Subcutaneous abdominal adipose tissue (tissue), 5 donors: ENCODE measurements at regions not wholly inside any gene's neighbourhood (a gene's known extent, or its start where the extent isn't known, plus 50 kb on each side); places are given as distances from the start of the nearest gene placed in this dataset.

Experiments
- H3K27ac ChIP-seq: one replicate; pipeline ENCODE4 v1.7.0; 2013; ENCODE audit warnings: low read depth, mild to moderate bottlenecking, inconsistent platforms, low read length, moderate library complexity
- H3K27me3 ChIP-seq, 5 donors: one replicate each; pipeline ENCODE4 v1.7.0; 2013; ENCODE audit warnings: low read length in 5 of 5, inconsistent platforms in 1 of 5; ENCODE audit not compliant: control insufficient read depth in 5 of 5, insufficient read depth in 4 of 5
- H3K36me3 ChIP-seq, 5 donors: one replicate each; pipeline ENCODE4 v1.7.0; 2013; ENCODE audit warnings: low read length in 5 of 5; ENCODE audit not compliant: control insufficient read depth in 5 of 5, insufficient read depth in 5 of 5
- H3K4me1 ChIP-seq, 5 donors: one replicate each; pipeline ENCODE4 v1.7.0; 2013; ENCODE audit warnings: low read length in 5 of 5, mild to moderate bottlenecking in 3 of 5, moderate library complexity in 1 of 5; ENCODE audit not compliant: control insufficient read depth in 5 of 5, insufficient read depth in 5 of 5
- H3K4me3 ChIP-seq, 5 donors: one replicate each; pipeline ENCODE4 v1.7.0; 2013; ENCODE audit warnings: low read length in 5 of 5, low read depth in 1 of 5
- H3K9ac ChIP-seq, 5 donors: one replicate each; pipeline ENCODE4 v1.7.0; 2013; ENCODE audit warnings: low read length in 5 of 5, mild to moderate bottlenecking in 4 of 5, moderate library complexity in 3 of 5
- H3K9me3 ChIP-seq, 5 donors: one replicate each; pipeline ENCODE4 v1.7.0; 2013; ENCODE audit warnings: low read length in 5 of 5; ENCODE audit not compliant: control insufficient read depth in 5 of 5
- donor health status: healthy.
- donor health status: healthy.
- donor health status: healthy.
- donor health status: healthy.
- donor health status: healthy.

- H3K9ac ChIP-seq = no peak overlapping the region
- H3K4me3 ChIP-seq = no peak overlapping the region
- H3K36me3 ChIP-seq = no peaks in the 10 kb centered on the region
- H3K27ac ChIP-seq = no peak overlapping the region
- peaks cover 0 to 3% (median 0%) of the 10 kb centered on the region in 5 donors for H3K9me3 ChIP-seq
- no peaks in the 10 kb centered on the region for H3K27me3 ChIP-seq
- H3K4me1 ChIP-seq = peaks cover 0 to 5% (median 0%) of the 10 kb centered on the region in 5 donors
Observed at GRCh38 chr4:124954046-124954445, 241.5 kb upstream of the ANKRD50 start.

- Histone ChIP-seq H3K9ac (no peak overlapping the region), H3K9me3 (peaks cover 0 to 3% (median 0%) of the 10 kb centered on the region in 5 donors), H3K4me3 (no peak overlapping the region), H3K36me3 (no peaks in the 10 kb centered on the region), H3K27ac (no peak overlapping the region), H3K27me3 (no peaks in the 10 kb centered on the region), H3K4me1 (peaks cover 0 to 9% (median 0%) of the 10 kb centered on the region in 5 donors)
Observed at GRCh38 chr4:124953486-124953885, 241.0 kb upstream of the ANKRD50 start.

- Histone ChIP-seq H3K9ac (no peak overlapping the region), H3K4me3 (no peak overlapping the region), H3K4me1 (peaks cover 0 to 9% (median 0%) of the 10 kb centered on the region in 5 donors), H3K9me3 (no peaks in the 10 kb centered on the region), H3K36me3 (no peaks in the 10 kb centered on the region), H3K27ac (no peak overlapping the region), H3K27me3 (no peaks in the 10 kb centered on the region)
Observed at GRCh38 chr4:124953061-124953460, 240.5 kb upstream of the ANKRD50 start.

- Histone ChIP-seq H3K27ac (no peak overlapping the region), H3K4me1 (peaks cover 0 to 9% (median 0%) of the 10 kb centered on the region in 5 donors), H3K9me3 (no peaks in the 10 kb centered on the region), H3K4me3 (no peak overlapping the region), H3K36me3 (no peaks in the 10 kb centered on the region), H3K27me3 (no peaks in the 10 kb centered on the region), H3K9ac (no peak overlapping the region)
Observed at GRCh38 chr4:124952601-124953000, 240.1 kb upstream of the ANKRD50 start.

DNA sequence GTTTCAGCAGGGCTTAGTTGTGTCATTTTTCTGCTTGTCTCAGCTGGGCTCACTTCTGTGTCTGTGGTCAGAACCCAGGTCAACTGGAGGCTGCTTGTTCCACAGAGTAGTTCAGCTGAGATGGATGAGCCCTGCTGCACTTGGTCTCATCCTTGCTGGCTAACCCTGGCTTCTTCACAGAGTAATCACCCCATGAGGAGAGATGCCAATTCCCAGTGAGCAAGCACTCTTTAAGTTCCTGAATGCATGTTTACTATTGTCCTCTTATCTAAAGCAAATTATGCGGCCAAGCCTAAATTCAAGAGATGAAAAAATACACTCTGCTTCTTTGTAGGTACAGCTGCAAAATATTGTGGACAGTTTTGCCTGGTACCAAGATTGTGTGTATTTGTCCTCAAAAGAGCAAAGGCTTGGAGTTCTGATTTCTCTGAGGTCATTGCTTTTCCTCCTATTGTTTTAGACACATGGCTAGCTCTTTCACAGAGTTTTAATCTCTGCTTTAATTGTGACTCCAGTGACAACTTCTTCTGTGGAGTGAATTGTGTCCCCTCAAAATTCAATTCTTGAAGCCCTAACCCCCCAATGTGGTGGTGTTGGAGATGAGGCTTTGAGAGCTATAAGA is 236.6 kb upstream of the ANKRD50 start:
- Histone ChIP-seq H3K4me1 (peaks cover 0 to 14% (median 0%) of the 10 kb centered on the region in 5 donors), H3K9ac (no peak overlapping the region), H3K27ac (no peak overlapping the region), H3K4me3 (no peak overlapping the region), H3K27me3 (no peaks in the 10 kb centered on the region), H3K36me3 (no peaks in the 10 kb centered on the region), H3K9me3 (no peaks in the 10 kb centered on the region)

- Histone ChIP-seq H3K27ac (no peak overlapping the region), H3K27me3 (no peaks in the 10 kb centered on the region), H3K4me1 (peaks cover 0 to 14% (median 0%) of the 10 kb centered on the region in 5 donors), H3K9ac (no peak overlapping the region), H3K36me3 (no peaks in the 10 kb centered on the region), H3K4me3 (no peak overlapping the region), H3K9me3 (no peaks in the 10 kb centered on the region)
Observed at GRCh38 chr4:124947622-124948265, 235.2 kb upstream of the ANKRD50 start.

GRCh38 chr4:124946696-124947095 is 234.2 kb upstream of the ANKRD50 start:
- Histone ChIP-seq H3K4me3 (no peak overlapping the region), H3K9me3 (no peaks in the 10 kb centered on the region), H3K4me1 (peaks cover 0 to 14% (median 0%) of the 10 kb centered on the region in 5 donors), H3K36me3 (no peaks in the 10 kb centered on the region), H3K27ac (no peak overlapping the region), H3K27me3 (no peaks in the 10 kb centered on the region), H3K9ac (no peak overlapping the region)

DNA sequence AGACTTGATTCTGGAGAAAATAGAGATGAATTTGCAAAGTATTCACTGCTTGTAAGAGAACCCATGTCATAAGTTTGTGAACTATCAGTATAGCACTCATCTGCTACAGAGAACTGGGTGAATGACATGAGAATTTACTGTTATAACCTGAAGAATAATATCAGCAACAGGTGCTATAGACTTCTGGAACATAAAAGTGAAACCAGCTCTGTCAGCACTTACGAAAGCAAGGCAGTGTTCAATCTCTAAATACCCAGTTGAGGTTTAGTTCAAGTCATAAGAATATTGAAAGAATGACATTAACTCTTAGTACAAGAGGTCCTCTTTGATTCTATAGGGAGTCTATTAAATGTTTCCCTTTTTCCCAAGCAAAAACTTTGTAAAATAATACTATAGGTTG is 232.9 kb upstream of the ANKRD50 start:
- H3K4me3 ChIP-seq = no peak overlapping the region
- H3K27ac ChIP-seq = no peak overlapping the region
- no peaks in the 10 kb centered on the region for H3K27me3 ChIP-seq

DNA sequence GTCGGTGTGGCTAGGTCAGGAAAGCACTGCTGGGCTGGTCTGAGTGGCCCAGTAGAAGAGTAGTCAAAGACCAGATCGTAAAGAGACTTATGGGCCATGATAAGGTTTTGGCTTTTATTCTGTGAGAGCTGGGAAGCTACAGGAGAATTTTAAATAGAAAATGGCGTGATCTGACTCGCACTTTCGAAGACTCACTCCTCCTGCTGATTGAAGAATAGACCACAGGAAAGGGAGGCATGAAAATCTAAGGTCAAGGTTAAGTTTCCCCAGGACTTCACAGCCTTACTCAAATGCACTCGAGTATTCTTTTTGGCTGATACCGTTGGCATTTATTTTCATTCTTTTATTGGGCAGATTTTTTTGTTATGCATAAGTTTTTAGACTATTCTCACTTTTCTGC is 231.4 kb upstream of the ANKRD50 start:
- H3K9me3 ChIP-seq = no peaks in the 10 kb centered on the region
- no peak overlapping the region for H3K9ac ChIP-seq
- no peaks in the 10 kb centered on the region for H3K27me3 ChIP-seq
- H3K4me1 ChIP-seq = peaks cover 0 to 21% (median 7%) of the 10 kb centered on the region in 5 donors
- H3K27ac ChIP-seq = no peak overlapping the region
- no peak overlapping the region for H3K4me3 ChIP-seq
- no peaks in the 10 kb centered on the region for H3K36me3 ChIP-seq

More for the DNA sequence above, 232.9 kb upstream of the ANKRD50 start:
- Histone ChIP-seq H3K4me1 (peaks cover 0 to 20% (median 2%) of the 10 kb centered on the region in 5 donors), H3K9me3 (no peaks in the 10 kb centered on the region), H3K36me3 (no peaks in the 10 kb centered on the region), H3K9ac (no peak overlapping the region)

- Histone ChIP-seq H3K9ac (no peak overlapping the region), H3K9me3 (no peaks in the 10 kb centered on the region), H3K36me3 (no peaks in the 10 kb centered on the region), H3K27ac (no peak overlapping the region), H3K4me1 (peaks cover 0 to 17% (median 7%) of the 10 kb centered on the region in 5 donors), H3K4me3 (no peak overlapping the region), H3K27me3 (no peaks in the 10 kb centered on the region)
Observed at GRCh38 chr4:124943145-124943889, 230.8 kb upstream of the ANKRD50 start.
